ENCODE measurements at regions not wholly inside any gene's neighbourhood (a gene's known extent, or its start where the extent isn't known, plus 50 kb on each side); places are given as distances from the start of the nearest gene placed in this dataset.

- Histone ChIP-seq H2AFZ (ENCODE audit: low read length) (no peak overlapping the region), H3K4me1 (ENCODE audit: insufficient read depth, low read length, poor library complexity, severe bottlenecking) (no peaks in the 10 kb centered on the region), H3K4me3 (ENCODE audit: low read depth, low read length, poor library complexity, severe bottlenecking) (no peak overlapping the region), H3K9me2 (ENCODE audit: insufficient read depth, low read length) (no peaks in the 10 kb centered on the region), H3K79me2 (ENCODE audit: insufficient read depth, low read depth, low read length) (no peaks in the 10 kb centered on the region), H3K36me3 (ENCODE audit: insufficient read depth, low read length) (no peaks in the 10 kb centered on the region), H4K20me1 (ENCODE audit: insufficient read depth, low read length) (no peaks in the 10 kb centered on the region), H3K9me3 (ENCODE audit: low read length) (no peaks in the 10 kb centered on the region), H3K4me2 (ENCODE audit: low read length) (no peak overlapping the region), H3K27ac (ENCODE audit: low read depth, low read length, poor library complexity, severe bottlenecking) (no peak overlapping the region)
- ChIA-PET POLR2A (no interaction called here), CTCF (ENCODE audit: unreplicated experiment) (no interaction called here)
- BruUV-seq (replicated peaks): no TSS peak
- no peak for TF ChIP-seq CTCF (conservative IDR thresholded peaks at IDR 0.05; ENCODE audit: low read length)
- no peak for DNase-seq (ENCODE audit: low spot score)
- intact Hi-C loops (cut with micrococcal nuclease; ENCODE audit: unreplicated experiment): no loop called here
Measured at GRCh38 chr15:47158573-47158972, 558.7 kb upstream of the SEMA6D start.

- H3K4me1 ChIP-seq (ENCODE audit: insufficient read depth, low read length, poor library complexity, severe bottlenecking): no peaks in the 10 kb centered on the region
Measured at GRCh38 chr15:47177177-47177576, 540.1 kb upstream of the SEMA6D start.

GRCh38 chr15:47179988-47180387 lies 537.3 kb upstream of the SEMA6D start:
- no peaks in the 10 kb centered on the region for H3K36me3 ChIP-seq (ENCODE audit: insufficient read depth, low read length)
- no peak for TF ChIP-seq EZH2phosphoT487 (IDR thresholded peaks at IDR 0.05; ENCODE audit: borderline replicate concordance, low read depth, low read length)
- no peak for TF ChIP-seq CTCF (conservative IDR thresholded peaks at IDR 0.05; ENCODE audit: low read length)
- no peaks in the 10 kb centered on the region for H4K20me1 ChIP-seq (ENCODE audit: insufficient read depth, low read length)
- no peak overlapping the region for H3K27ac ChIP-seq (ENCODE audit: low read depth, low read length, poor library complexity, severe bottlenecking)
- H3K4me1 ChIP-seq (ENCODE audit: insufficient read depth, low read length, poor library complexity, severe bottlenecking): no peaks in the 10 kb centered on the region
- no peak overlapping the region for H2AFZ ChIP-seq (ENCODE audit: low read length)
- intact Hi-C loops (cut with micrococcal nuclease; ENCODE audit: unreplicated experiment): no loop called here
- no peaks in the 10 kb centered on the region for H3K9me2 ChIP-seq (ENCODE audit: insufficient read depth, low read length)
- H3K9me3 ChIP-seq (ENCODE audit: low read length): no peaks in the 10 kb centered on the region
- DNase-seq (ENCODE audit: low spot score): no peak
- ChIA-PET POLR2A (no interaction called here), CTCF (ENCODE audit: unreplicated experiment) (no interaction called here)
- H3K4me3 ChIP-seq (ENCODE audit: low read depth, low read length, poor library complexity, severe bottlenecking): no peak overlapping the region
- H3K4me2 ChIP-seq (ENCODE audit: low read length): no peak overlapping the region
- H3K79me2 ChIP-seq (ENCODE audit: insufficient read depth, low read depth, low read length): no peaks in the 10 kb centered on the region
- BruUV-seq (replicated peaks): no TSS peak

More at GRCh38 chr15:47177177-47177576, 540.1 kb upstream of the SEMA6D start:
- POLR2A ChIA-PET: no interaction called here
- CTCF ChIA-PET (ENCODE audit: unreplicated experiment): no interaction called here
- H3K27ac ChIP-seq (ENCODE audit: low read depth, low read length, poor library complexity, severe bottlenecking): no peak overlapping the region
- H3K79me2 ChIP-seq (ENCODE audit: insufficient read depth, low read depth, low read length): no peaks in the 10 kb centered on the region
- H2AFZ ChIP-seq (ENCODE audit: low read length): no peak overlapping the region
- H3K9me2 ChIP-seq (ENCODE audit: insufficient read depth, low read length): no peaks in the 10 kb centered on the region
- TF ChIP-seq CTCF (conservative IDR thresholded peaks at IDR 0.05; ENCODE audit: low read length) (no peak), EZH2phosphoT487 (IDR thresholded peaks at IDR 0.05; ENCODE audit: borderline replicate concordance, low read depth, low read length) (no peak)
- intact Hi-C loops (cut with micrococcal nuclease; ENCODE audit: unreplicated experiment): no loop called here
- no peak for DNase-seq (ENCODE audit: low spot score)
- H3K36me3 ChIP-seq (ENCODE audit: insufficient read depth, low read length): no peaks in the 10 kb centered on the region
- no peak overlapping the region for H3K4me3 ChIP-seq (ENCODE audit: low read depth, low read length, poor library complexity, severe bottlenecking)
- H4K20me1 ChIP-seq (ENCODE audit: insufficient read depth, low read length): no peaks in the 10 kb centered on the region
- BruUV-seq (replicated peaks): no TSS peak
- H3K9me3 ChIP-seq (ENCODE audit: low read length): no peaks in the 10 kb centered on the region
- no peak overlapping the region for H3K4me2 ChIP-seq (ENCODE audit: low read length)

Data from OCI-LY7 (cell line).